ENCODE measurements at regions not wholly inside any gene's neighbourhood (a gene's known extent, or its start where the extent isn't known, plus 50 kb on each side); places are given as distances from the start of the nearest gene placed in this dataset.

DNA sequence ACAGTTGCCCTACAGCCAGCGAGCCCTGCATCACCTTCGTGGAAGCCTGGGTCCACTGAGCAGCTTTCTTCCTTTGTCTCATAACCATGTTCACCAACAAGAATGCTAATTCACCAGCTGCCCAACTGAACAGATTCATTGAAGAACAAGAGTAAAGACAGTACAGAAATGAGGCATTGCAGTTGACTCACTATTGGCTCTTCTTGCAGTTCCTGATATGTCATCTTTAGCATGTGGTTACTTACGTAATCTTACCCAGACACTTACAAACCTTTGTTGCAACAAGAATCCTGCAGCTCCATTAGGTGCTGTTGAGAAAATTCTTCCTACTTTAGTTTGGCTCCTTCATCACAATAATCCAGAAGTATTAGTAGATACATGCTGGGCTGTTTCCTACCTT lies 174.0 kb upstream of the TPK1 start:
- Histone ChIP-seq H3K9me3 (no peaks in the 10 kb centered on the region), H3K27ac (no peak overlapping the region), H3K4me1 (no peaks in the 10 kb centered on the region), H3K4me3 (no peak overlapping the region), H3K36me3 (no peaks in the 10 kb centered on the region), H3K27me3 (no peaks in the 10 kb centered on the region)
- DNase-seq: no peak
- ATAC-seq: no peak
- intact Hi-C loops (cut with DNase I; ENCODE audit: low total_unique reads) (no loop called here), in situ Hi-C loops (cut with MboI; ENCODE audit: low sequenced_read_pairs in 4 of 4) (no loop called here)
- TF ChIP-seq, protein P1, sequence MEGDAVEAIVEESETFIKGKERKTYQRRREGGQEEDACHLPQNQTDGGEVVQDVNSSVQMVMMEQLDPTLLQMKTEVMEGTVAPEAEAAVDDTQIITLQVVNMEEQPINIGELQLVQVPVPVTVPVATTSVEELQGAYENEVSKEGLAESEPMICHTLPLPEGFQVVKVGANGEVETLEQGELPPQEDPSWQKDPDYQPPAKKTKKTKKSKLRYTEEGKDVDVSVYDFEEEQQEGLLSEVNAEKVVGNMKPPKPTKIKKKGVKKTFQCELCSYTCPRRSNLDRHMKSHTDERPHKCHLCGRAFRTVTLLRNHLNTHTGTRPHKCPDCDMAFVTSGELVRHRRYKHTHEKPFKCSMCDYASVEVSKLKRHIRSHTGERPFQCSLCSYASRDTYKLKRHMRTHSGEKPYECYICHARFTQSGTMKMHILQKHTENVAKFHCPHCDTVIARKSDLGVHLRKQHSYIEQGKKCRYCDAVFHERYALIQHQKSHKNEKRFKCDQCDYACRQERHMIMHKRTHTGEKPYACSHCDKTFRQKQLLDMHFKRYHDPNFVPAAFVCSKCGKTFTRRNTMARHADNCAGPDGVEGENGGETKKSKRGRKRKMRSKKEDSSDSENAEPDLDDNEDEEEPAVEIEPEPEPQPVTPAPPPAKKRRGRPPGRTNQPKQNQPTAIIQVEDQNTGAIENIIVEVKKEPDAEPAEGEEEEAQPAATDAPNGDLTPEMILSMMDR (IDR thresholded peaks at IDR 0.05 in 4 of 5, conservative IDR thresholded peaks at IDR 0.05 in 1 of 5): no peak
- TF ChIP-seq POLR2A (IDR thresholded peaks at IDR 0.05): no peak

DNA sequence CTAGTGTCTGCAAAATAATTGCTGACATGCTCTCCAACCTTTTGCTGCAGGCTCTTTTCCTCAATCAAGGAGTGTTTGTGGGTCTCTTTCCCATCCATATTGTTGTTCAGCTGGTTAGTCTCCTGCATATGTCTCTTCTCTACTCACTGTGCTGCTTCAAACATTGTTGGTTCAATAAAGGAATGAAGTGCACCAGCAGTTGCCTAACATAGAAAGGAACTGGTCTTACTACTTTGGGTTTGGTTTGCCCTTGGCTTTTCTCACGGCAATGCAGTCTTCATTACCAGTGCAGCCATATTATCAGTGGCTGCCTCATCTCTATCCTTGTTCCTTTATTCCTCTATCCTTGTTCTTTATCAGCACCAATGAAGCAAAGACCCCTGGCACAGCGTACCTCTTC lies 169.7 kb upstream of the TPK1 start:
- DNase-seq (no peak), ATAC-seq (no peak)
- Histone ChIP-seq H3K27me3 (no peaks in the 10 kb centered on the region), H3K4me3 (no peak overlapping the region), H3K27ac (no peak overlapping the region), H3K9me3 (no peaks in the 10 kb centered on the region), H3K36me3 (no peaks in the 10 kb centered on the region), H3K4me1 (no peaks in the 10 kb centered on the region)
- in situ Hi-C loops (cut with MboI; ENCODE audit: low sequenced_read_pairs in 4 of 4): no loop called here
- intact Hi-C loops (cut with DNase I; ENCODE audit: low total_unique reads): no loop called here
- no peak for TF ChIP-seq POLR2A (IDR thresholded peaks at IDR 0.05)
- TF ChIP-seq, protein P1 (IDR thresholded peaks at IDR 0.05 in 4 of 5, conservative IDR thresholded peaks at IDR 0.05 in 1 of 5): no peak

DNA sequence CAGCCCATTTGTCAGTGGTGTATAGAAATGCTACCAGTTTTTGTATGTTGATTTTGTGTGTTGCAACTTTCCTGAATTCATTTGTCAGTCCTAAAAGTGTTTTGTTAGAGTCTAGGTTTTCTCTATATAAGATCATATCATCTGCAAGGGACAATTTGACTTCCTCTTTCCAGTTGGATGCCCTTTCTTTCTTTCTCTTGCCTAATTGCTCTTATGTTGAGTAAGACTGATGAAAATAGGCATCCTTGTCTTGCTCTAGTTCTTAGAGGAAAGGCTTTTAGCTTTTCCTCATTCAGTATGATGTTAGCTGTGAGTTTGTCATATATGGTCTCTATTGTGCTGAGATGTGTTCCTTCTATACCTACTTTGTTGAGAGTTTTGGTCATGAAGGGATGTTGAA lies 161.7 kb upstream of the TPK1 start:
- ATAC-seq: no peak
- TF ChIP-seq, protein P1 (IDR thresholded peaks at IDR 0.05 in 4 of 5, conservative IDR thresholded peaks at IDR 0.05 in 1 of 5): no peak
- TF ChIP-seq POLR2A (IDR thresholded peaks at IDR 0.05): no peak
- Histone ChIP-seq H3K27me3 (no peaks in the 10 kb centered on the region), H3K9me3 (no peaks in the 10 kb centered on the region), H3K4me3 (no peak overlapping the region), H3K4me1 (no peaks in the 10 kb centered on the region), H3K27ac (no peak overlapping the region), H3K36me3 (no peaks in the 10 kb centered on the region)
- intact Hi-C loops (cut with DNase I; ENCODE audit: low total_unique reads): no loop called here
- DNase-seq: no peak
- in situ Hi-C loops (cut with MboI; ENCODE audit: low sequenced_read_pairs in 4 of 4): no loop called here

DNA sequence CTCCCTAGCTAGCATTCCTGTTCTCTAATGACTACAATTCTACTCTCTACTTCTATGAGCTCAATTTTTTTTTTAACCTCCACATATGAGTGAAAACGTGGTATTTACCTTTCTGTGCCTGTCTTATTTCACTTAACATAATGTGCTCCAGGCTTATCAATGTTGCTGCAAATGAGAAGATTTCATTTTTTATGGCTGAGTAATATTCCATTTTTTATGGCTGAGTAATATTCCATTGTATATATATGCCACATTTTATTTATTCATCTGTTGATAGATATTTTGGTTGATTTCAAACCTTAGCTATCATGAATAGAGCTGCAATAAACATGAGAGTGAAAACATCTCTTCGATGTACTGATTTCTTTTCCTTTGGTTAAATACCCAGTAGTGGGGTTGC lies 159.6 kb upstream of the TPK1 start:
- ATAC-seq: no peak
- H3K4me1 ChIP-seq: no peaks in the 10 kb centered on the region
- no peaks in the 10 kb centered on the region for H3K27me3 ChIP-seq
- in situ Hi-C loops (cut with MboI; ENCODE audit: low sequenced_read_pairs in 4 of 4) (no loop called here), intact Hi-C loops (cut with DNase I; ENCODE audit: low total_unique reads) (no loop called here)
- DNase-seq: no peak
- H3K36me3 ChIP-seq: no peaks in the 10 kb centered on the region
- TF ChIP-seq POLR2A (IDR thresholded peaks at IDR 0.05): no peak
- TF ChIP-seq, protein P1 (IDR thresholded peaks at IDR 0.05 in 4 of 5, conservative IDR thresholded peaks at IDR 0.05 in 1 of 5): no peak
- no peak overlapping the region for H3K4me3 ChIP-seq
- H3K27ac ChIP-seq: no peak overlapping the region
- no peaks in the 10 kb centered on the region for H3K9me3 ChIP-seq

DNA sequence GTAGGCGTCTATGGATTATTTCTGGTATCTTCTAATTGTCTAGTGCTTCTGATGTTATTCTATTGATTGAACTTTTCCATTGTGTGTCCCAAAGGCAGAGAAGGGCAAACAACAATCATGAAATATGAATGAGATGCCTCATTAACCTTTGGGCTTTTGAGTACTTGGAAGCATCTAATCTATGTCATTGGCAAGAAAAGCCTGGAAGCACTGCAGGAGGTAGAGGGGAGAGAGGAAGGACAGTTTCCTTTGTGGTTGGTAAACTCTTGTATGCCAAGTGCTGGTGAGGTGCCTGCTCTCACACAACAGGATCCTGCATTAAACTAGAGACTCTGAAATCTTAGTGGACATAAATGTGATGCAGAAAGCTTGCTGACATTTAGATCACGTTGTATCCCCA lies 155.2 kb upstream of the TPK1 start:
- H3K36me3 ChIP-seq: no peaks in the 10 kb centered on the region
- H3K4me1 ChIP-seq: no peaks in the 10 kb centered on the region
- H3K27me3 ChIP-seq: no peaks in the 10 kb centered on the region
- no peaks in the 10 kb centered on the region for H3K9me3 ChIP-seq
- in situ Hi-C loops (cut with MboI; ENCODE audit: low sequenced_read_pairs in 4 of 4): no loop called here
- no peak overlapping the region for H3K27ac ChIP-seq
- intact Hi-C loops (cut with DNase I; ENCODE audit: low total_unique reads): no loop called here
- no peak for DNase-seq
- no peak overlapping the region for H3K4me3 ChIP-seq
- TF ChIP-seq, protein P1 (IDR thresholded peaks at IDR 0.05 in 4 of 5, conservative IDR thresholded peaks at IDR 0.05 in 1 of 5): no peak
- no peak for TF ChIP-seq POLR2A (IDR thresholded peaks at IDR 0.05)
- ATAC-seq: no peak
